NT2/D1 (cell line): ENCODE measurements at regions not wholly inside any gene's neighbourhood (a gene's known extent, or its start where the extent isn't known, plus 50 kb on each side); places are given as distances from the start of the nearest gene placed in this dataset.

Experiments
- YY1 ChIP-seq: IDR thresholded peaks from 2 replicates; pipeline ENCODE4 v1.6.1; 2011; ENCODE audit not compliant: insufficient read length, insufficient read depth
- ZNF274 ChIP-seq: IDR thresholded peaks from 2 replicates; pipeline ENCODE4 v1.6.1; 2011; ENCODE audit warnings: mild to moderate bottlenecking, low read depth, low read length

- TF ChIP-seq ZNF274 = no peak
- no peak for TF ChIP-seq YY1
Observed at GRCh38 chr12:127292736-127293135, 974.2 kb upstream of the TMEM132C start.
